Activated naive CD4-positive, alpha-beta T cell (primary cell): ENCODE measurements at regions not wholly inside any gene's neighbourhood (a gene's known extent, or its start where the extent isn't known, plus 50 kb on each side); places are given as distances from the start of the nearest gene placed in this dataset.
"Not testable (repeated sequence)": the region's sequence is repeated elsewhere in the genome, so short reads cannot be mapped to it uniquely, and the experiment has no call there.

Experiments
- DNase-seq, 4 experiments: peaks; one replicate each; lab custom pipeline; 2025; lab: John Stamatoyannopoulos, UW

GRCh38 chr6:156281266-156281665, 495.9 kb upstream of the ARID1B start:
- no peak for DNase-seq

DNA sequence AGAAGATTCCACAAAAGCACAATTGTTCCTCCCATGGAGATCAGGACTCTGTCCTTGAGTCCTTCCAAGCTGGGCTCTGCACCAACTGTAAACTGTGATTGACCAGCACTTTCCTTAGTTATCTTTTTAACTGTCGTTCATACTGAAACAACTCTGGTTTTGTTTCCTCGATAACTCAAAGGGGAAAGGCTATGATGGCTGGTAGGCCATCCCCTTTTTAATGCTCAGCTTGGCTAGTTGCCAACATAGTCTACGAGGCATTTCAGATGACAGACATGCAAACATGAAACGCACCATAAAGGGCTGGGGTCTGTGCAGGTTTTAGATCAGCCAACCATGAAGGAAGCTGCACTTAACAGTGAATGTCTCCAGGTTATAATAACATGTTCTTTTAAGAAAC, 497.1 kb upstream of the ARID1B start:
- no peak for DNase-seq

DNA sequence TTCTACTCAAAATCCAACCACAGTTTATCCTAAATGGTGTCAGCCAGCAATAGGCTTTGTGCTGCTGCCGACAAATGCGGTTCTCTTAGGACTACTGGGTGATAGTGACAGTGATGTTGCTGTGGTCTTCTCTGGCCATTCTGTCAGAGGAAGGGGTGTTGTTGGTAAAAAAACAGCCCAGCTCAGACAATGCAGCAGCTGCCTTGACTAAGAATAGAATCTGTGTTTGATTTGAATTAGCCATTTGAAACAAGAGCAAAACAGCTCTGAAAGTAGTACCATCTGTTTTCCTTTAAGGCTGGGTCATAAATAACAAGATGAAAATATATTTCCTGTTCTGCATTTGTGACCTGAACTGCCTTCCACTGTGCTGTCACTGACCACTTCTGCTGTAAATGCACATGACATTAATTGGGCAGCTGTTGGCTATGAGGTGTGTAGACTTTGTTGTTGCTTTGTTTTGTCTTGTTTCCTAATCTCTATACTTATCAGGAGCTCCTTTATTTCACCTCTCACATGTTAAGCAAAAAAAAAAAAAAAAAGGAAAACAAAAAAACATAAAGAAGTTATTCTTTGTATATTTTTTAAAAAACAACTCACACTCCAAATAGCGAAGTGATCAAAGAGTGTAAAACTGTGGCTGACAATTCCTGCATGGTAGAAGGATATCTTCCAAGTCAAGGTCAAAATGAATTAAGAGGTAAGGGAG, 497.8 kb upstream of the ARID1B start:
- no peak for DNase-seq

- no peak for DNase-seq
Measured at GRCh38 chr6:156273065-156273711, 504.0 kb upstream of the ARID1B start.

DNA sequence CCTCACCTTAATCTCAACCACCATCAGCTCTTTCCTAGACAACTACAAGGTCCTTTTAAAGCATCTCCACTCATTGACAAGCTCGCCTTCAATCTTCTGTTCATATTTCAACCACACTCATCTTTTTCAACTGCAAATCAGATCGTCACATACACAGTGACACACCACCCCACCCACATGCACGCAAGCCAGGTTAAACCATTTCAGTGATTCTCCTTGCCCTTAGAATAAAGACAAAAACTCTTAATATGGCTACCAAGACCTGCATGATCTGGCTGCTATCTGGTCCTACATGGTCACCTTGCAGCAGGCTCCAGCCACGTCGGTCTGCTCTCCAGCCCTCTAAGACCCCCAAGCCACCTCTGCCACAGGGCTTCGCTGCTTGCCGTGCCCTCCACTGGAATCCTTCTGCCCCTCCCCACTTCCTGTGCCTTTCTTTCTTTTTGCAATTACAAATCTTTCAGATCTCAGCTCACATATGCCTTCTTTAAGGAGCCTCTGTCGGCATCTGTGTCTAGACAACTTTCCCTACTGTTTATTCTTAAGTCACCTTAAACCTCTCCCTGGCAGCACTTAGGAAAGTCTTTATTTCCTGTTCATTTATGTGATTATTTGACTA, 507.3 kb upstream of the ARID1B start:
- DNase-seq: peak in 1 of 4 experiments; percentile 21

GRCh38 chr6:156268849-156269248, 508.3 kb upstream of the ARID1B start:
- DNase-seq: no peak

GRCh38 chr6:156262014-156262413, 515.2 kb upstream of the ARID1B start:
- no peak for DNase-seq

- DNase-seq: no peak
Measured at GRCh38 chr6:156260815-156261214, 516.4 kb upstream of the ARID1B start.

DNA sequence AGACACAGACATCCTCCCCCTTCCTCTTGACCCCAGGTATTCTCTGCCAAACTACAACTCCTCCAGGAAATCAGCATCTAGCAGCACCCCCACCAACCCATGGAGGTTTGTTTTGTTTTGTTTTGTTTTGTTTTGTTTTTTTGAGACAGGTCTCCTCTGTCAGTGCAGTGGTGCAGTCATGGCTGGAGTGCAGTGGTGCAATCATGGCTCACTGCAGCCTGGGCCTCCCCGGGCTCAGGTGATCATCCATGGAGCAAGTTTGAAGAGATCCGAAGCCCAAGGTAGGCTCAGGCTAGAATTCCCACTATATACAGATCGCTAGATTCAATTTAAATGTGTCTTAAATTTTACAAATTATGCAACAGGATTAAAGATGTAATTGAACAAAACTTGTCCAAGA, 518.2 kb upstream of the ARID1B start:
- DNase-seq: no peak

- DNase-seq: no peak
Measured at GRCh38 chr6:156256161-156256560, 521.0 kb upstream of the ARID1B start.

DNA sequence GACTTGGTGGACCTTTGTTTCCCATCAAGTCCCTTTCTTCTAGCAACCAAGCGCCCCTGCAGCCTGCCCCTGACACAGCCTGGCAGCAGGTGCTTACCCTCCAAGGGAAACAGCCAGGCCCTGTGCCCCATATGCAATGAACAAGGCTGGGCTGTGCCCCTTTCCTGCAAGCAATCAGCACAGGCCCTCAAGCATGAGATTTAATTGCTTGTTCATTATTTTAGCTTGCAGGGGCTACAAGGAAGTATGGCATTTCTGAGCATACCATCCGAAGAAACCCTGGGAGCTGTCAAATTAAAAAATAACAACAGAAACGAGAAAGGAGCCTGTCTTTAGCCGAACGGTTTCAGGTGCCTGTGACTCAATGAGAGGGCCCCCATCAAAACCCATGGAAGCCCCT, 522.9 kb upstream of the ARID1B start:
- no peak for DNase-seq

DNA sequence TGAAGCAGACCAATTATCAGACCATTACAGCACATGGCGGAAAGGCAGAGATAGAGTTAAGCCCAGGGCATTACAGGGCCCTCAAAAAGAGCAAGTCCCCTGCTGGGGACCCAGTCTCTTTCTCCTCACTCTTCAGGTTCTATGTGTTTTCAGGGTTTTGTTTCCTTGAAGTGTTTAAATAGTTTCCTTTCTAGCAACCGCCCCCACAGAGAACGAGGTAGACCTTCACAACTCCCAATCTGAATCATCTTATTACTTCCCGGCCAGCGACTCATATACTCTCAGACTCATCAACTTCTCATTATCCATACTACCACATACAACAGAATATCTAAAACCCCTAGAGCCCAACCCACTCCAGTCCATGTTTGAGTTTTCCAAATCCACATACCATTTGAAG, 526.6 kb upstream of the ARID1B start:
- DNase-seq: no peak

- DNase-seq: no peak
Measured at GRCh38 chr6:156242206-156242605, 535.0 kb upstream of the ARID1B start.

GRCh38 chr6:156231026-156231765, 546.0 kb upstream of the ARID1B start:
- DNase-seq: no peak

DNA sequence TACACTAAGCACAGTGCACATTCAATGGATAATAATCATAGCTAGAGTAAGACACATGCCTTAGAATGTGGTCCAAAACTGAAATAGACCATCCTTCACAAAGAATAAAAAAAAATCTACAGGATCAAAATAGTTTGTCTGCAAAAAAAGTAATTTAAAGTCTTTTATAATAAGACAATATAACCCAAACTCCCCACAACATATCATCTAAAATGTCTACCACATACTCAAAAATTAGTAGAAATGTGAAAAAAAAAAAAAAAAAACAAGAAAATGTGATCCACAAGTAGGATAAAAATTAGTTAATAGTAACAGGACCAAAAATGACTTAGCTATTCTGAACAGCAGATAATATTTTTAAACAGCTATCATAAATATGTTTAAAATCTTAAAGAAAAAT, 557.2 kb upstream of the ARID1B start:
- DNase-seq: no peak

DNA sequence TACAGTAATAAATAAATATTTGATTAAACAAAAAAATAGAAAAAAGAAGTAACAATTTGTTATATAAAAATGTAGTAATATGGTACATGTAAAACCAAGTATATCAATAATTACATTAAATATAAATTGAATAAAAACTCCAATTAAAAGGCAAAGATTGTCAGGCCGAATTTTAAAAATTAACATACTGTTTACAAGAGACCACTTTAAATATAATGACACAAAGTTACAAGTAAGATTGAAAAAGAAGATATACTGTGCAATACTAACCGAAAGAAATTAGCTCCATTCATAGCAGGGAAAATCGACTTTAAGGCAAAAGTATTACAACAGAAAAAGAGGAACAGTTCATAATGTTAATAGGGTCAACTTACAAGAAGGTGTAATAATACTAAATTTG, 571.5 kb upstream of the ARID1B start:
- DNase-seq: no peak

GRCh38 chr6:156199182-156199581, 578.0 kb upstream of the ARID1B start:
- no peak for DNase-seq

DNA sequence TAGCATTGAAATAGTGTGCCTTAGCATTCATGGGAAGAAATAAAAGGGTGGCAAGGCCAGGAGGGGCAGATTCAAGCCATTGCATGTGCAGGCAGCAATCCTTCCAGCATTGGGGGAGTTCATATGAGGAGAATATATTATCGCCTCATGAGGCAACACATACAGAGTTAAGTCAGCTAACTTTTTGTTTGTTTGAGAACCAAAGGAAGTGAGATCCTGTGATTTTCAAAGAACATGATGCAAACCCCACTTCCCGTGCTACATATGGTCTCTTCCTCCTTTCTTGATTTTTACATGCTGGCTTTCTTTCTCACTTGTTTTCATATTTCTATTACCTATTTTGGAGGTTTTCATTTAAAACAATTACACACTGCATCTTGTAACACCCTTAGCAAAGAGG, 579.7 kb upstream of the ARID1B start:
- DNase-seq: no peak

DNA sequence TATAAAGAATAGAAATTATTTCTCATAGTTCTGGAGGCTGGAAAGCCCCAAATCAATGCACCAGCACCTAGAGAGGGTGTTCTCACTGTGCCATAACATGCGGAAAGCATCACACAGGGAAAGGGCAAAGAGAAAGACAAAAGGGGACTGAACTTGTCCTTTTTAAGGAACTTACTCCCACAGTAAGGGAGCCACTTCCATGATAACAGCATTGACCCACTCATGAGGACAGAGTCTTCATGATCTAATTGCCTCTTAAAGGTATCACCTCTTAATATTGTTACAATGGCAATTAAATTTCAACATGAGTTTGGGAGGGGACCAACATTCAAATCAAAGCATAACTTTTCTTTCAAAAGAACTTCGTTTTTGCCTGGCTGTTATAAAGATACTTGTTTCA, 582.2 kb upstream of the ARID1B start:
- no peak for DNase-seq

GRCh38 chr6:156193381-156193780, 583.8 kb upstream of the ARID1B start:
- DNase-seq: no peak

- DNase-seq: no peak
Measured at GRCh38 chr6:156191895-156192294, 585.3 kb upstream of the ARID1B start.

GRCh38 chr6:156191390-156191789, 585.8 kb upstream of the ARID1B start:
- DNase-seq: not testable (repeated sequence)

- no peak for DNase-seq
Measured at GRCh38 chr6:156190270-156190669, 586.9 kb upstream of the ARID1B start.
